CD4-positive, alpha-beta T cell treated with Interleukin-4 for 1 hour (primary cell): ENCODE measurements at regions not wholly inside any gene's neighbourhood (a gene's known extent, or its start where the extent isn't known, plus 50 kb on each side); places are given as distances from the start of the nearest gene placed in this dataset.

ENCODE experiments used
- DNase-seq, 2 donors: peaks; one replicate each; pipeline ENCODE4 v3.0.0-alpha.2; 2020 to 2022

DNA sequence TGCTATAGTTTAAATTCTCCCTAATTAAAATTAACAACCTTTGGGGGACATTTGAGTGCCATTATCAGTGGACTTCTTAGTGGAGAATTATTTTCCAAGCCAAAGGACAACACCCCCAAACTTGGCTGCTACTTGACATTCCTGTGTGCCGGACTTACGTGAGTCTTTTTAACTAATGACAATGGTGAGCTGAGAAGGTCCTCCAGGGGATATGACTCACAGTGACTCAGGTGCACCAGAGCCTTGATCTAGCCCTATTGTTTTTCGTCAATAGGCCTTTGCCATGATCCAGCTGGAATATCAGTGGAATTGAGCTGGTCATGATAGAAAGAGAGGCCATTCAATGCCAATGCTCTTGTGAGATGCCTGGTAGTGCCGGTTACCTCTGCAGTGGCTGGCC is 118.1 kb upstream of the CXCR4 start:
- DNase-seq: no peak

DNA sequence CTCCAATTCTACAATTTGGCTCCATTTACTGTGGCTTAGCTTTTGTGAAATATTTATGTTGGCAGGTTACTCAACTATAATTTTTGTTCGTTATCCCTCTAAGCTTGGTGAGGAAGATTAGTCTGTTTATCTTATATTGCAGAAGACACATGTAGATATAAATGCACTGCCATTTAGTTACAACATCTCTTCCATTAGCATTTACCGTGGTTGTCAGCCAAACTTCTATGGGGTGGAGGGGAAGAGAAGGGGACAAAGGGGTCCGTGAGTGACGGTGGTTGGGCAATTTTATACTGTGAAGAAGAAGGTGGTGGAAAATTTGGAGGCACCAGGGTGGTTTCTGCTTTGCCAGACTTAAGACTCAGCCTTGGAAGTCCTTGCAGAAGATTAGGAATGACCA is 117.6 kb upstream of the CXCR4 start:
- no peak for DNase-seq

DNA sequence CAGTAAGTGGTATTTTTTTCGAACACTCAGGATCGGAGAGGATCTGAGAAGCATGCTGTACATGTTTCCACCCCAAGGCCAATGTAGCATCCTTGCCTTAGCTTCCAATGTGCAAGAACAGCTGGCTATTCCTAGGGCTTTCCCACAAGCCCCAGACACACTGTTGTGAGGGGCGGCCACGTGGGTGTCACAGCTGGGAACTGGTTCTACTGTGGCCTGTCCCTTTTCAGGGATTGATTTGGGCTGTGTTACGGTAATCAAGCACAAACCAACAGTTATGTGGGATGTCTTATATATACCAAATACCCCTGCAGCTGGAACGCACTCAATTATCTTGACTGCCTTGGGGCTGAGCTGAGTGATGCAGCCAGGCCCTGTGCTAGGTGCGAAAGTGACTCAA is 116.3 kb upstream of the CXCR4 start:
- no peak for DNase-seq

DNA sequence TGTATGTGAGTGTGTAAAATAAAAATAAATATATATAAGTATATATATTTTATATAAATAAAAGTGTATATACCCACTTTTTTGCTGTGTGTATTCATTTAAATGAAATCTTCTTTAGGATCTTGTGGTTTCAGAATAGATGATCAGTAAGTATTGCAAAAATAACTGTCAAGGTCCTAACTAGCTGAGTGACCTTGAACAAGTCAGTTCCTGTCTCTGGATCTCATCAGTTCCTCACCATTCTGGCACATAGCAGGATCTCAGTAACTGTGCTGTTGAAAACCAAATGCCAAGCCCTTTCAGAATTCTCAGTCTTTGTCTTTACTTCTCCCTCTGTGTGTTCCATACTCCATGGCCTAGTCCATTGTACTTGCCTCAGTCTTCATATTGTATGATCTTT is 115.3 kb upstream of the CXCR4 start:
- no peak for DNase-seq

DNA sequence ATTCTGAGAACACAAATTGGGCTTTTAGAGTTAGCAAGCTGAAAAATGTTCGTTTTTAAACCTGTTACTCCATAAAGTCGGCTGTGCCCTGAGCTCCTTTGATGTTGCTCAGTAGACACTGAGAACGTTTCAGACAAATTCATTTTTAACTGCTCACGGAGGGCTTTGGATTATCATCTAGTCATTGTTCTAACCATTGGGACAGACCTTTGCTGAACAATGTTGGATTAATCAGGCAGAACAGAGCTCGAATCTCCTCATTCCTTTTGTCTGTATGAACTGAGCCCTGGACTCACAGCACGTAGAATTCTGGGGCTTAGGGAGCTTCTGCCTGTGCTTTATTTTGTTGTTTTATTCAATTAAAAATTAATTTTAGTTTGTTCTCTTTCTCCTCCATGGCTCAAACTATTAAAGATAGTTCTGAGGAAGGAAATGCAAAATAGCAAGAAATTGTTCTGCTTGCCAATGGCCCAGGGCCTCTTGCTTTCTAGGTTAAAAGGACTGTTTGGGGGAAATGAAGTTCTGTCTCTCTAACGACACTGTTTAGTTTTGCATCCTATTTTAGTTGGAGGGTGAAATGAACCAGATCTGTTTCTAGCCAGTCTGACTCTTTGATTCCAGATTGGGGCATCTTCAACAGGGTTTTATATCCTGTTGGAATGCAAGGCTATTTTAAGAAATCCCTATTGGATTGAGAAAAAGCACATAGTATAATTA is 114.7 kb upstream of the CXCR4 start:
- DNase-seq: no peak

DNA sequence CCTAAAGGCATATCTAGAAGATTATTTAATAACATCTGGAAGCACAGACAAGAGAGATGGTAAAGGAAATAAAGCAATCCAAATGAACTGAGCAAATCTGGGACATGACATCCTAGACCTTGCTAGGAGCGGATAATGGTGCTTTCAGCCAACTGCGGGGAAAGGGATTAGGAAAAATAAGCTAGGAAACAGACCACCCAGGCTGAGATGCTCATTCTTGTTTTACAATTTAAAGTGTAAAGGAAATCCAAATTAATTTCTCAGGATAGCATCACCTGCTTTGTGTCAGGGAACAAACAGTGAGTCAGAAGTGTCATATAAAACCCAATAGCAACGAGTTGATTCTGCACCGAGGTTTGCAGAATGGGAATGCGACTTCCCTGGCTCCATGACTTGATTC is 112.5 kb upstream of the CXCR4 start:
- no peak for DNase-seq

DNA sequence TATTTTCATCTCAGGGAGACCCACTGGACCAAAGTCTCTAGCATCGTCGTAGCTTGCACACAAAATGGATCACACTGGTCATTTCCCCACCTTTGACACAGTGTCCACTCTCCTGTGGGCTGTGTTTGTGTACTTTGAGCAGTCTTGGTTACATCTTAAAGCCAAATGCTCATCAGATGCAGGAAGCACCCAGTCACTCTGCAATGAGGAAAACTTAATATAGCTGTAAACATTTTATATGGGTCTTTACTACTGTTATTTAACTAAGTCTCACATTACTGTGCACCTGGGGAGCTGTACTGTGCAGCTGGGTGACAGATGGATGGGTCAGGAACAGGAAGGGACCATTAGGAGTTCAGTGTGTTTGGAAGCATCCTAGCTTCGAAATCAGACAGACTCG is 109.0 kb upstream of the CXCR4 start:
- DNase-seq: no peak

DNA sequence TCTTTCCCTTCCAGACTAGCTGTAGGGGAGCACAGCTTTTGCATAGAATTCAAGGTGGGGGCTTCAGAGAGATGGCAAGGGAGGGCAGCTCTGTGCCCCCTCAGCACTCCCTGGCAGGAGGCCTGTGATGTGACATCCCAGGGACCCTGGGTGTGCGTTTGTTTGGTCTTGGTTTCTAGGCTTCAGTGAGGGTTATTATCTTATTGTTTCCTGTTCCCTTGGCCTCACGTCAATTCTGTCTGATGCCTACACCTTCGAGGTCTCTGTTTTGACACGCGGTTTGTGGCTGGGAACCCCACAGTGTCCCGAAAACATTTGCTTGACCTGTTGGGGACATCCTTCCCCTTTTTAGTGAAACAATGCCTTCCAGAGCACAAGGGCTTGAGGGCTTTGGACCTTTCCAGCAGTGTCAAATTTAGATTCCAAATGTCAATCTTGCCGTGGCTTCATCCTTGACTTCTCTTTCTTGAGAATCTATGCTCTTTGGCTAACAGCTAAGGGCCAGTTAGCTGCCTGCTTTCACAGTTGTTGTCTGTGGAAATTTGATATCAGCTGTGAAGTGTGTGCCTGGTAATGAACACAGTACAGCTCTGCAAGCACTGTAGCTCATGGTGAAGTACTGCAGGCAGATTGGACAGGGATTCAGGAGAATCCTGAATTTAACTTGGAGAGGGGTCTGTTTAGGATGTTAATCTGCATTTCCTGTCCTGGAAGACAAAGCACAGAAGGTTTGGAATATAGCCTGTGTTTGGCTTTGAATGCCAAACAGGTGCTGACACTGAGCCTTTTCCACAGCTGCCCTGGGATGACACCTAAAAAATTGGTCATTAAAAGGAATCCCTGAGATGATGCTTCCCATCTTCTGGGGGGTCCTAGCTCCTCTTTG is 108.2 kb upstream of the CXCR4 start:
- peak; percentile 52 to 85 for DNase-seq

DNA sequence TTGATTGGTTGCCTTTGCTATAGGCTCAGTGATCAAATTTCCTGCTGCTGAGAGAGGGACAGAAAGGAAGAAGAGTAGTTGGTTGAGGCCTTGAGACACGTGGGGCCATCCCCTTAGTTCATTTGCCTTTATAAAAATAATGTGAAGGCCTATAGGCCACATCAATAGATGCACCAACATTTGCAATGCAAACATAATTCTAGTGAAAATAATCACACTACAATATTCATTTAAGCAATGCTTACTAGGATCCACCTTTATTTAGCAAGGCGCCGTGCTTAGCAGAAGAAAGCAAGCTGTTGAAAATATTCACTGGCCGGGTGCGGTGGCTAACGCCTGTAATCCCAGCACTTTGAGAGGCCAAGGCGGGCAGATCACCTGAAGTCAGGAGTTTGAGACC is 105.3 kb upstream of the CXCR4 start:
- DNase-seq: no peak

DNA sequence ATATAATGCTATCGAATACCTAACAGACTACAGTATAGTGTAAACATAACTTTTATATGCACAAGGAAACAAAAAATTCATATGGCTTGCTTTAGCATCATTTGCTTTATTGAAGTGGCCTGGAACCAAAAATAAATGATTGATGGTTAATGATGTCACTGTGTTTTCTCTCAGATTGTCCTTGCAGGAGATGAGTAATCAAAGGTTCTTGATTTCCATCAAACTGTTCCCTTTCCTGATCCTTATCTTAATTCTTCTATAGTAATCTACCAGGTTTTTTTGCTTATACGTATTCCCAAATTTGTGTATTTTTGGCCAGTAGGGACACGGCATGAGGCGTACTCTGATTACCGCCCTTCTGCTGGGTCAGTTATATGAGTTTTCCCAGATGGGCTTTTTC is 104.9 kb upstream of the CXCR4 start:
- no peak for DNase-seq

DNA sequence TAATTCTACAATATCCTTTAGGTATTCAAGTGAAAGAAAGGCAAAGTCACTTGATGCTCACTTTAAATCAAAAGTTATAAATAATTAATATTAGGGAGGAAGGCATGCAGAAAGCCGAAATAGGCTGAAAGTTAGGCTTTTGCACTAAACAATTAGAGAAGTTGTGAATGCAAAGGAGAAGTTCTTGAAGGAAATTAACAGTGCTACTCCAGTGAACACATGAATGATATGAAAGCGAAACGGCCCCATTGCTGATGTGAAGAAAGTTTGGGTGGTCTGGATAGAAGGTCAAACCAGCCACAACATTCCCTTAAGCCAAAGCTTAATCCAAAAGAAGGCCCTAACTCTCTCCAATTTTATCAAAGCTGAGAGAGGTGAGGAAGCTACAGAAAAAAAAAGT is 103.1 kb upstream of the CXCR4 start:
- no peak for DNase-seq

DNA sequence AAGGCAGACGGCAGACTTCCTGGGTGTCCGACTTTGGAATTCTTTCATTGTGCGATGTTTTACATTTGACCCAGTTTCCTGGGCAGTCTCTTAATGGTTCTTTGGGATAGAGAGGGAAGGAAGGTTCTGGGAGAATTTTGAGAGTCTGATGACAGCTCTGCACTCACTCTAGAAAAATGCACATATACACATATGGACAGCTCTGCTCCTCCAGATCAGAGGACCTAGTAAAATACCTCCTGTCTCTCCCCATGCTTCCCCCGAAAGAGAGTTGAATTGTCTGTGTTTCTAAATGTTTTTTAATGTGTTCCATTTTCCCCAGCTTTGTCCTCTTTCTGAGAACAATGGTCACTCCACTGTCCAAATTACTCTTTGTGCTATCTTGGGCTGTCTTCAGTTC is 102.0 kb upstream of the CXCR4 start:
- DNase-seq: no peak

DNA sequence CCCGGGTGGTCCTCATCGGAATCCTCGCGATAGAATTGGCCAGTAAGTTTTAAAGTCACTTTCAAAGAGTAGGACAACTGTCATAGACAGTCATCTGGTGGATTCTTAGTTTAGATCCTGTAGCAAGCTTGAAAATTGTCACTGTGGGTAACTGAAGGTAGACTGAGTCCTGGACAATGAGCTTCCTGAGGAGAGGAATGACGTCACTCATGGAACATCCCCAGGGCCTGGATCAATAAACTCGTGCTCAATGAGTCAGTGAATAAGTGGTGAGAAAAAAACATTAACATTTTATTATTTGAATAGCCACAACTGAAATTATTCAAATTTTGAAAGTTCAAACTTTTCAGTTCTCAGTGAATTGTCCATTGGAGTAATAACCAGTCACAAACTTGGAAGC is 101.4 kb upstream of the CXCR4 start:
- DNase-seq: no peak

DNA sequence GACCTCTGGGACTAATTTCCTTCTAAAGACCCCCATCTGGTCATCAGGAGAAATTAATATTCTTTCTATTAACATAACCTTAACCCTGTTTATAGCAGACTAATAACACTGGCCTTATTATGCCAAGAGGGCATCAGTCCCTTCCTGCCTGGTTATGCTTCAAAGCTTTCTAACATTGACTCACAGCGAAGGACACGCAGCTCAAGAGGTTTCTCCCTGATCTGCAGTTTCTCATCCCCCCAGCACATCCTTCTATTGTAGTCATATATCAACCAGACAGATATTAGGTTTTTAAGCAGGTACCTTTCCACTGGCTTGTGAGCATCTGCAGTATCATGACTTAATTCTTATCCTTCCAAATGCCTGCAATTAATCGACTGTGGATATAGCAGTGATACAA is 100.0 kb upstream of the CXCR4 start:
- no peak for DNase-seq

DNA sequence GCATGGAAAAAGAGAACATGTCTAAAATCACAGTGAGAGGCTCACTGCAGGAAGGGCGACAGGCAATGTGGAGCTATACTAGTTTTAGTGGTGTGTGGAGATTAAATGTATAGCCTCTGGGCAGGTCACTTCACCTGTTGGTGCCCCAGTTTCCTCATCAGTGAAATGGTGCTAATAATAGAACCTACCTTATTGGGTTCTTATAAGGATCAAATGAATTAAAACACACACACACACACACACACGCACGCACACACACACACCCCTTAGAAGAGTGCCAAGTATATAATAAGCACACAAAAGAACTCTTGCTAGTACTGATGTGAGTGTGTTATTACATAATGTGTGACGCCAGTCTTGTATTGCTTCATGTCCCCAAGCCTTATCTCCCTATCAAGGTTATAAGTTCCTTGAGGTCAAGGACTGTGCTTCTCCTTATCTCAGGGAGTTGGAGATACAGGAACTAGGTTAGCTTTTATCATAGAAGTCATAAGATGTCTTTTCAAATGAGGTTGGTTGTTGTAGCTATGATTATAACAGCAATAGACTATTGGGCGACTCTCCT is 98.0 kb upstream of the CXCR4 start:
- DNase-seq: no peak

DNA sequence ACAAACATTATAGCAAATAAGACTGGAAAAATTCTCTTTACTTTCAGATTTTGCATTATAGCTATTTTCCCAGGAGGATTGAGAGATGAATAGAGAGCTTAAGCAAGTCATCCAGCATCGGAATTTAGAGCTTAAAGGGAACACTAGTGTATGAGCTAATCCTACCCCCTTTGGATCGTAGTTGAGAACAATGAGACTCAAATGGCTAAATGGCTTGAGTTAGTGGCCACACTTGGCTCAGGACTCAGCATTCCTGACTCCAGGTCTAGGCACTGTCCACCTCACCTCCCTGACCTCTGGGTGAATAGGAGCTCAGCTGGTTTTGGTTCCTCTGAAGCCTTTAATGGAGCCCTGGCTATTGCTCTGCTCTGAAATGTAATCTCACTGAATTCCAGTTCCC is 97.5 kb upstream of the CXCR4 start:
- DNase-seq: no peak

DNA sequence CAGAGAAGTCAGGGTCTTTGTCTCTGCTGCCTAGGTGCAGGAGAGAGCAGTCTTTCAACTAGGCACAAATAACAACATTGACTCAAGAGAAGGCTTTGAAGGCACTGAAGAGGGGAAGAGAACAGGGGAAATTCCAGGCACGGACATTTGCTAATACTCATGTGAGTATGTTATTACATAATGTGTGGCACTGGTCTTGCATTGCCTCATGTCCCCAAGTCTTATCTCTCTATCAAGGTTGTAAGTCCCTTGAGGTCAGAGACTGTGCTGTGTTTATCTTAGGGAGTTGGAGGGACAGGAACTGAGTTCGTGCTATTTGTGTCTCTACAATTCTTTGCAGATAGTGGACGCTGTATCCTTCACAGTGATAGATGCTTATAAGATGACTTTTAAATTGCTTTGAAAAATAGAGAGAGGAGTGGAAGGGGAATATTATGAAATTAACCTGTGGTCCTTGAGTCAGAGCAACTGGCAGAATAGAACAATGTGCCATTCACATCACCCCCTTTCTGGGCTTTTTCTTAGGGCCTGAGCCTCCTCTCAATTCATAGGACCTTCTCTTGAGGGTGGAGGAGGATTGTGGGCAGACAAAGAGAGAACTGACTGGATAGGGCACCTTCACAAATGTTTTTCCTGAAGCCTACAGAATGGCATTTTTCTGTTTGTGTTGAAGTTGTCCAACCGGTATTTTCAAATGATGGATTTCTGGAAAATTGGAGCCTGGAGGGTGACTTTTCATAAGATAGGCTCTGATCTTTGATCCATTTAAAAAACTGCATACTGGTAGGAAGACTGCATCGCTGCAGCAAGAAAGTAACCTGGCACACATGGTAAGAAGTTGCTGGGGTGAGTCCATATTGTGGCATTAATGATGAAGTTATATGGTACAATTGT is 96.6 kb upstream of the CXCR4 start:
- peak in 1 of 2 donors; percentile 59 for DNase-seq

DNA sequence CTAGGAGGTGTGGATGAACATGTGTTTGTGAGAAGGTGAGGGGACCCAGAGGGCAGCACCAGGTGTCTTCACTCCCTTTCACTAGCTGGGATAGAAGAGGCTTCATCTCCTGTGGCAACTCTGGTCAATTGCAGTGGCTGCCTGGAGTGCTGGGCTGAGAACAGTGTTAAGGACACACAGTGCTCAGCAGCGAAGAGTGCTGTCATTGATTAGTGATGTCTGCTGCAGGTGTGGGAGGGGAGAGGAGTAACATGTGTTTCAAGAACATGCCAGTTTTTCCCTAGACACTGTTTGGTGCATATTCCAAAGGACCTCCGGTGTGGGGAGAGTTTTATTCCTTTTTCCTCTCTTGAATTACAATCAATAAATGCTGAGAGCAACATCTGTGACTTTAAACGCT is 95.9 kb upstream of the CXCR4 start:
- DNase-seq: no peak

DNA sequence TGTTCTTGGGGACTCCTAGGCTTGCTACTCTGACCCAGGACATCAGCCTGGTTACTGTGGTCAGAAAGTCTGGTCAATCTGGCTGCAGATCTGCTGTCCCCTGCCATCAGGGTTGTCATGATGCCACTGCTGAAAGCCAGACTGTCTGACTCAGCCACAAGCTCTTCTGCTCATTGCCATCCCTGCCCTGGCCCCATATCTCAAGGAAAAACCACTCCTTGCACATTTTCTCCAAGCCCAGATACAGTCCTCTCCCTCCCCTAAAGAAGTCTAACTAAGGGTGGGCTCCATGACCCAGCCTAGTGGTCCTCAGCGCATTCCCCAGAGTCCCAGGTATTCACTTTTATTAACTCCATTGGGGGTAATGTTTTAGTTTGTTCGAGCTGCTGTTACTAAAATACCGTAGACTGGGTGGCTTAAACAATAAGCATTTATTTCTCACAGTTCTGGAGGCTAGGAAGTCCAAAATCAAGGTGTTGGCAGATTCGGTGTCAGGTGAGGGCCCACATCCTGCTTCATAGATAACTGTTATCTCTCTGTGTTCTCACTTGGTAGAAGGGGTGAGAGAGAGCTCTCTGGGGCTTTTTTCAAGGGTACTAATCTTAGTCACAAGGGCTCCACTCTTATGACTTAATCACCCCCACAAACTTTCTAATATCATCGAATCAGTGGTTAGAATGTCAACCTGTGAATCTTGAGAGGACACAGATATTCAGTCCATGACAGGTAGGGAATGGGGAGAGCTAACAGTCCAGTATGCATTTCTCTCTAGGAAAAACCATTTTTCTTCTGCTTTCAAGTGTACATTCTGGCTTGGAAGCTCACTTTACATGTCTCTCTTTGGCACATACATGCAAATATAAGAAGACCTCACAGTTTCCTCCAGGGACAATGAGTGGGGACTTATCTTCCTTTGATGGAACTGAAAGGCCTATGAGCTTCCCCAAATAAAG is 94.8 kb upstream of the CXCR4 start:
- peak; percentile 49 to 66 for DNase-seq

DNA sequence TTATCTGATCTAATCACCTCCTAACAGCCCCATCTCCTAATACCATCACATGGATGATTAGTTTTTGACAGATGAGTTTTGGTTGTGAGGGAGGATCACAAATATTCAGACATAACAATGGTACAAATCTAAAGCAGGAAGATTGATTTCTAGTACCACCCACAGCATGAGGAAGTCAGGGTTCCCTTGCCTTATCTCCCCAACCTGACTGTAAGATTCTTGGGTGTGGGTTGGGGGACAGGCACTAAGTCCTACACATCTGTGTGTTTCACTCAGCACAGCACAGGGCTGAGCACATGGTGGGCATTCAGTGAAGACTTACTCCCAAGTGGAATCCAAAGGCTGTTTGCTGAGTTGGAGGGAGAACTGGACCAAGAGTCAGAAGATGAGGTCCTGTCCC is 93.8 kb upstream of the CXCR4 start:
- no peak for DNase-seq

DNA sequence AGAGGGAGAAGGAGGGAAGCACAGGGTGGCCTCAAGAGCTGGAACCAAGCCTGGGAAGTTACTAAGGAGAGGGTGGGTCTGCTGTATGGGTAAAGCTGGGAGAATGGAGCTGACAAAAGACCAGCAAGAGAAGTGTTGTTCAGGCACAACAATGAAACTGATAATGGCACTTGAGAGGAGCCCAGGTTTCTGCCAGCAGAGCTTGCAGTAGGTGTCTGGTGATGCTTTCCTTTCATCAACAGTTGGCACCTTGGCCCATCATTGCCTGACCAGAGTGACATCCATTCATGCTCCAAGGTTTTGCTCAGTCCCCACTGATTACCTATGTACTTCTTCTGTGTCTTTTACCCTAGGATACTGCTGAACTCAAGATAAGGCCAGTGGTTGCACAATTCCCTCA is 92.9 kb upstream of the CXCR4 start:
- no peak for DNase-seq

DNA sequence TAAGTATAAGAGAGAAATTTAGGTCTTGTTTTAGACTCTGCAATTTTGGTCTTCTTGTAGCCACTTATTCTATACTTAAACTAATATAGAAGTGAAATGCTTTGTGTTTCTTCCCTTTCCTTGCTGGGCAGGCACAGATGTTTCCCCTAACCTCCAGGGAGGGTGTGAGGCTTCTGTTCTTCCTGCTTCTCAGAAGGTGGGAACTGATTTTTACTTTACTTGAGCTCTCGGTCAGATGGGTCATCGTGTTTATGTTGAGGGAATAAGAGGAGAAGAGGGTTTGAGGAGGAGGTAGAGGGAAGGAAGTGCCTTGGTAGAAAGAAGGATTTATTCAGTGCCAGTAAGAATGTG is 92.5 kb upstream of the CXCR4 start:
- no peak for DNase-seq
